Nephron progenitor cell (in vitro differentiated cells): ENCODE measurements at regions not wholly inside any gene's neighbourhood (a gene's known extent, or its start where the extent isn't known, plus 50 kb on each side); places are given as distances from the start of the nearest gene placed in this dataset.

Experiments used
- DNase-seq: peaks from one replicate; pipeline ENCODE4 v3.0.0; 2021
- H3K27ac Mint-ChIP-seq: 2 replicates; pipeline ENCODE4 v1.8.0; 2021; ENCODE audit warnings: mild to moderate bottlenecking, moderate library complexity, mixed read lengths
- H3K27me3 Mint-ChIP-seq: 2 replicates; pipeline ENCODE4 v1.8.0; 2021; ENCODE audit warnings: mild to moderate bottlenecking, low read depth, mixed read lengths; ENCODE audit not compliant: poor library complexity
- H3K36me3 Mint-ChIP-seq: 2 replicates; pipeline ENCODE4 v1.8.0; 2021; ENCODE audit warnings: low read depth, mixed read lengths
- H3K4me1 Mint-ChIP-seq: 2 replicates; pipeline ENCODE4 v1.8.0; 2021; ENCODE audit warnings: mixed read lengths
- H3K4me3 Mint-ChIP-seq: 2 replicates; pipeline ENCODE4 v1.8.0; 2021; ENCODE audit warnings: mild to moderate bottlenecking, moderate library complexity, mixed read lengths
- H3K9me3 Mint-ChIP-seq: 2 replicates; pipeline ENCODE4 v1.8.0; 2021; ENCODE audit warnings: mild to moderate bottlenecking, moderate library complexity, mixed read lengths
- TF ChIP-seq, protein P1 (sequence below): fragments of 200-600 bp; sonication (generic); IDR thresholded peaks from 2 replicates; pipeline ENCODE4 v1.5.0; 2021; ENCODE audit warnings: antibody characterized with exemption

DNA sequence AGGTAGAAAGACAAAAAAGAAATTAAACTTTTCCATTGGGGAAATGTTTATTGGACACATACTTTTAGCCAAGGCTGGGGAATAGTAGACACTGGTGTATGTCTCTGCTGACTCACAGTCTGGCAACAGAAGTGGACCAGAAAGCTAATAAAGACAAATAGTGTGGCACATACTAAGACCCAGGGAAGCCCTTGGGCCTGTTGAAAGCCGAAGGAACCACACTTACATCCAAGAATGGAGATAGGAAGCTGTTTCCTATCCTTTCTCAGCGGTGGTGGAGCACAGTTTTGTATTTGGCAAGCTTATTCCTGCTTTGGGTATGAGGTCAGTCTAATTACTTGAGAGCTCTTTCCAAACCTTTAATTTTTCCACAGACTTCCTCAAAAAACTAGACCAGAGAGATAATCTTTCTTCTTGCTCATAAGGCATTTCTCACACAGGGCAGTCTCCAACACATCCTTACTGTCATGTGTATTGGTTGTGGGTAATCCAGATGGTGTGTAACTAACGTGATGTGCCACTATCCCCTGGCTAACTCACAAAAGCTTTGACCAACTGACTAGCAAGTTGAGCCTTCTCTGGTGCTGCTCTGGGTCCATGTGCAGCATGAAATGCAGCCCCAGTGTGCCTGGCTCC is 279.1 kb upstream of the IGF1R start:
- TF ChIP-seq, protein P1, sequence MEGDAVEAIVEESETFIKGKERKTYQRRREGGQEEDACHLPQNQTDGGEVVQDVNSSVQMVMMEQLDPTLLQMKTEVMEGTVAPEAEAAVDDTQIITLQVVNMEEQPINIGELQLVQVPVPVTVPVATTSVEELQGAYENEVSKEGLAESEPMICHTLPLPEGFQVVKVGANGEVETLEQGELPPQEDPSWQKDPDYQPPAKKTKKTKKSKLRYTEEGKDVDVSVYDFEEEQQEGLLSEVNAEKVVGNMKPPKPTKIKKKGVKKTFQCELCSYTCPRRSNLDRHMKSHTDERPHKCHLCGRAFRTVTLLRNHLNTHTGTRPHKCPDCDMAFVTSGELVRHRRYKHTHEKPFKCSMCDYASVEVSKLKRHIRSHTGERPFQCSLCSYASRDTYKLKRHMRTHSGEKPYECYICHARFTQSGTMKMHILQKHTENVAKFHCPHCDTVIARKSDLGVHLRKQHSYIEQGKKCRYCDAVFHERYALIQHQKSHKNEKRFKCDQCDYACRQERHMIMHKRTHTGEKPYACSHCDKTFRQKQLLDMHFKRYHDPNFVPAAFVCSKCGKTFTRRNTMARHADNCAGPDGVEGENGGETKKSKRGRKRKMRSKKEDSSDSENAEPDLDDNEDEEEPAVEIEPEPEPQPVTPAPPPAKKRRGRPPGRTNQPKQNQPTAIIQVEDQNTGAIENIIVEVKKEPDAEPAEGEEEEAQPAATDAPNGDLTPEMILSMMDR: no peak
- Mint-ChIP-seq H3K4me3 (no peak overlapping the region), H3K4me1 (no peaks in the 10 kb centered on the region), H3K9me3 (no peaks in the 10 kb centered on the region), H3K27me3 (peaks cover 12% of the 10 kb centered on the region), H3K27ac (no peak overlapping the region), H3K36me3 (no peaks in the 10 kb centered on the region)
- DNase-seq: no peak

DNA sequence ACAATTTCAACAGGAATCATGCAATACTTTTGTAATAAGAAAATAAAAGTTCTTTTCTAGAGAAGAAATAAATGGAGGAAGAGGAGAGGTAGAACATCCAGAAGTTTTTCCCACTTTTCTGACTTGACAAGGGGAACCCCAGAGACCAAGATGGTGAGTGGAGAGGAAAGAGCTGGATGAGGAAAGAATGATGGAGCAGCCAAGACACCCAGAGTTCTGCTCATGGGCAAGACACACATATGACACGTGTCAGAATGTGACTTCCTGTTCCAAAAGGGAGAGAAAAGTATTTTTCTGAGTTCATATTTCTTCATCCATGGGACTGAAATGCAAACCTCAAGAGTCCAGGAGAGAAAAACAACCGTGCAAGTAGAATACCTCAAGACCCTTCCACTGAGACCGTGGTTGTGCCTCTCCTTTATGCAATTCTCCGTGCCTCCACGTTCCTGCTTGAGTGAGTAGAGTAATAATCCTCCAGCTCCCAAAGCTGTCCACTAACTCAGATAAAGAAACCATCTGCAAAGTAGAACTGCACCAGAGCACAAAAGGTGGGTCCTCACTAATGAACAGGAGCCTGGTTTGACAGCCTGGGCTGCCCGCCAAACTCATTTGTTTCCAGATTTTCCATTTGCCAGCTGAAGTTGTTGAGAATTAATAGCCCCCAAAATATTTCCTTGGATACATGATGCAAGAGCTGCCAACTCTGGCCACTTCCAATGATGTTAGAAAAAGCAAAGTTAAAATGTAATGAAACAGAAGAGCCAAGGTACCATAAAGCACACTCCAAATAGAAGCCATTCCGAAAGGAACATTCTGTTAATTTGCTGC is 272.6 kb upstream of the IGF1R start:
- DNase-seq: no peak
- Mint-ChIP-seq H3K27ac (no peak overlapping the region), H3K4me1 (no peaks in the 10 kb centered on the region), H3K36me3 (peaks cover 9% of the 10 kb centered on the region), H3K27me3 (peaks cover 15% of the 10 kb centered on the region), H3K9me3 (peaks cover 43% of the 10 kb centered on the region), H3K4me3 (no peak overlapping the region)
- TF ChIP-seq, protein P1: no peak

DNA sequence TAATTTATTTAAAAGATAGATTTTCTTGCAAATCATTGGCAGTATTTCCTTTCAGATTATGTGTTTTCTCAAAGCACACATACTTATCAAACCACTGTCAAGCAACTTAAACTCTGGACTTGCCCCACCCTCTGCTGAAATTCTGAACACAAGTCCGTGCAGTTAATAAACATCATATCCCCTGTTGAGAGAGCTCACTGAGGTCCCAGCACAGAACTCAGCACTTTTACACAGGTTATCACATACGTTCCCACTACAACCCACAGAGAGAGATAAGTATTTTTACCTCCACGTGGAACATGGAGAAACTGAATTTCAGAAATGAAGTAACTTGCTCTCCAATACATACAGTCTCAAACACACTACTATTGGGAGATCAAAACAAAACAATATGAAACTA is 267.6 kb upstream of the IGF1R start:
- TF ChIP-seq, protein P1: no peak
- H3K4me1 Mint-ChIP-seq: peaks cover 17% of the 10 kb centered on the region
- H3K27me3 Mint-ChIP-seq: peaks cover 25% of the 10 kb centered on the region
- H3K36me3 Mint-ChIP-seq: peaks cover 9% of the 10 kb centered on the region
- H3K4me3 Mint-ChIP-seq: no peak overlapping the region
- no peak for DNase-seq
- peaks cover 43% of the 10 kb centered on the region for H3K9me3 Mint-ChIP-seq
- no peak overlapping the region for H3K27ac Mint-ChIP-seq

DNA sequence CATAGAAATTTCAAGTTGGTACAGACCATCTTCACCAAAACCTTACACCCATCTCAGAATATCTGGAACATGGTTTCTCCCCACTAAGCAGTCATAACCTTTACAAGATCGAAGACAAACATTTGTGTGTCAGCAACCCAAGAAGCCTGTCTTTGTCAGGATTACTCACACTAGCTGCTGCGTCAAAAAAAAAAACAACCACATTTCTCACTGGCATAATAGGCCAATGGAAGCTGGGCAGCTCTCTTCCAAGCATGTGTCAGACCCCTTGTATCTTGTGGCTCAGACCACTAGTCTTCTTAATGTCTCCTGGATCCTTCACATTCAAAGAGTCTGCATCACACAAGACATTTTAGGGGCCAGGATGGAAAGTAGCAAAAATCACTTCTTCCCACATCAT is 266.9 kb upstream of the IGF1R start:
- DNase-seq: no peak
- Mint-ChIP-seq H3K27me3 (peaks cover 25% of the 10 kb centered on the region), H3K27ac (no peak overlapping the region), H3K4me3 (no peak overlapping the region), H3K9me3 (peaks cover 38% of the 10 kb centered on the region), H3K36me3 (peaks cover 9% of the 10 kb centered on the region), H3K4me1 (peaks cover 17% of the 10 kb centered on the region)
- TF ChIP-seq, protein P1: no peak

DNA sequence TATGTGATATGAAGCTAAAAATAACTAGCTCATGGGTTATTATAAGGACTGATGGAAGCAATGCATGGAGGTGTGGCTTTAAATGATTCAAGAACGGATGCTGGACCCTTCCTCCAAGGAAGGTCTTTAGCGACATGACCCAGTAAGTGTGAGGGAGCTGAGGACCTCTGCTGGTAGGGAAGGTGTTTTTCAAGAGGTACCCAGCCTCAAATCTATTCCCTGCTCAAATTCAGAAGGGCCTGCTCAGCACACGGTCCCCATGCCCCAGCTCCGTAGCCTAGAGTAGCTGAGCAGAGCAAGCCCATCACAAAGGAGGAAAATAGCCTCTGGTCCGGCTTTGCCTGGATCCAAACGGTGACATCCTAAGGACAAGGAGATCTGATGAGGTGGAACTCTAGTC is 266.2 kb upstream of the IGF1R start:
- no peak for DNase-seq
- H3K4me1 Mint-ChIP-seq: peaks cover 17% of the 10 kb centered on the region
- H3K36me3 Mint-ChIP-seq: peaks cover 9% of the 10 kb centered on the region
- no peak overlapping the region for H3K4me3 Mint-ChIP-seq
- peaks cover 24% of the 10 kb centered on the region for H3K27me3 Mint-ChIP-seq
- H3K9me3 Mint-ChIP-seq: peaks cover 33% of the 10 kb centered on the region
- no peak overlapping the region for H3K27ac Mint-ChIP-seq
- TF ChIP-seq, protein P1: no peak
